H4 (cell line): ENCODE measurements at regions not wholly inside any gene's neighbourhood (a gene's known extent, or its start where the extent isn't known, plus 50 kb on each side); places are given as distances from the start of the nearest gene placed in this dataset.
"Not testable (repeated sequence)": the region's sequence is repeated elsewhere in the genome, so short reads cannot be mapped to it uniquely, and the experiment has no call there.

ENCODE experiments used
- DNase-seq: peaks from one replicate; pipeline ENCODE4 v3.0.0-alpha.2; 2015; ENCODE audit warnings: low spot score

- no peak for DNase-seq
These were observed 70.1 kb upstream of the TENM4 start for GRCh38 chr11:79510960-79511359.

GRCh38 chr11:79508461-79508860 lies 67.6 kb upstream of the TENM4 start:
- DNase-seq, result no peak

GRCh38 chr11:79507706-79508105 lies 66.9 kb upstream of the TENM4 start:
- no peak for DNase-seq

- DNase-seq, result no peak
These were observed 66.0 kb upstream of the TENM4 start for GRCh38 chr11:79506734-79507344.

GRCh38 chr11:79506124-79506523 lies 65.3 kb upstream of the TENM4 start:
- DNase-seq, result no peak

- DNase-seq, result no peak
These were observed 62.2 kb upstream of the TENM4 start for GRCh38 chr11:79503028-79503427.

GRCh38 chr11:79501707-79502106 lies 60.9 kb upstream of the TENM4 start:
- DNase-seq, result no peak

- not testable (repeated sequence) for DNase-seq
These were observed 59.1 kb upstream of the TENM4 start for GRCh38 chr11:79499929-79500328.

- no peak for DNase-seq
These were observed 57.8 kb upstream of the TENM4 start for GRCh38 chr11:79498667-79499066.

GRCh38 chr11:79493555-79494171 lies 52.8 kb upstream of the TENM4 start:
- peak; percentile 30 for DNase-seq

GRCh38 chr11:79492008-79492407 lies 51.2 kb upstream of the TENM4 start:
- no peak for DNase-seq
